ENCODE measurements at regions not wholly inside any gene's neighbourhood (a gene's known extent, or its start where the extent isn't known, plus 50 kb on each side); places are given as distances from the start of the nearest gene placed in this dataset.

DNA sequence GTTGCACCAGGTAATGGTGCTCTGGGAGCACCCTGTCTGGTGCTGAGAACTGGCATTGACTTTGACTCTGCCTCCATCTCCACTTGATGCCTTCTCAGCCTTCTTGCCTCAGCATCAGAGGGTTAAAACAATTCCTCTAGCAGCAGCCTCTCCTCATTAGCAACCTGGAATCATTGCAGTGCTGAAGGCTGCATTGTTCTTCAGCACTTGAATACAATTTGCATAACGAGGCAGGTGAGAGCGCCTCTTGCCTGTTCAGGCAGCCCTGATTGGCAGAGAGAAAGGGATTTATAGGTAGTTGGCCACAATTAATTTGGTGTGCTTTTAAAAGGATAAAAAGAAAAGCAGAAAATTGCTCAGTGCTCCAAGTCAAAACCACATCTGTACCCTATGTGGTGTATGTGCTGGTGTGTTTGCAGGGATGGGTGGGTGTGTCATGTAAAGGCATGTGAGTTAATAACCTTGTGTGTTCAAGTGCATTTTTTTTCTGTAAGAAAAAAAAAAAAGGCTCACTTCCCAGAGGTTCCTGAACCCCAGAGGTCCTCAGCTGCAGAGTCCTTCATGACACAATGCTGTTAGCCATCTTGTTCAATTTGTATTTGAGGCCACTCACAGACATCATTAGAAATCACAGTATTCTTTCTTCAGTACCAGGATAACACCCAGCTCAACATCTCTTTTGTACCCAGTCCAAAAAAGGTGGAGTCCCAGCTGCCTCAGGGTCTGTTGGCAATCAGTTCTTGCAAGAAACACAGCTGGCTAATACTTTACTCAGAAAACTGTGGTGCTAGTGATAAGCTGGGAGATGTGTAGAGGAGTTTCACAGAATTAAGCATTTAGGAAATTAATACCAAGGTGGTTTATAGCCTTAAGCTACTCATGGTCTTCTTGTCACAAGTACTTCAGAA lies 385.6 kb downstream of the GRIN2B start:
- no peak for DNase-seq (ENCODE audit: low read depth)

DNA sequence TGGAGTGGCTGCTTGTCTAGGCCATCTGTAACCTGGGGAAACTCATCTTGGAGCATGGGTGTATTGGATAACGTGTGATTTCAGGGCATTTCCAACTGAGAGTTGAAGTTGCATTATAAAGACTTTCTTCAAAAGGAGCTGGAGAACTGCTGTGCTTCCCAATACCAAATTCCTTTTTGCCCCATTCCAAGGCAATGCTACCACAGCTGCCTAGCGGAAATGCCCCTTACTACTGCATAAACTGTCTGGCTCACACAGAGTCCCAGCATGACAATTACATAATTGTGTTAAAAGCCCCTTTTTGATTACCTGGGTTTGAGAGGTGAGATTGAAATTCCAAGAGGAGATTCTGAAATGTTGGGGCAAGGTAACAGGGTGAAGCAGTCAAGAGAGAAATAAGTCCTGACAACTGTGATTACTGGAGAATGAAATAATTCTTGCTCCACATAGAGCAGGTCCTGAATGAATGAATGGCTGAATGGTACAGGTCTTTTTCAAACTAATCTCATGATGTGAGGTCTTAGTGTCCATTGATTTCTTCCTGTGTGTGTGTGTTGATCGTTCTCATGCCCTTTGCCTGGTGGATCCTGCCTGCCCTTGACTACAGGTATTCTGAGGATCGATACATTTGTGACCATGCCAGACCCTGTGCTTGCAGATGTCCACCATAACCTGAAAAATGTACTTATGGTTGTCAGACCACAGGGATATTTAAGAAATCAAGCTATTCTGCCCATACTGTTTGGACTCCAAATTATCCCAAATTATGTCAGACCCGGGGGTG lies 386.5 kb downstream of the GRIN2B start:
- DNase-seq (ENCODE audit: low read depth) = no peak

- peak; percentile 9 for DNase-seq (ENCODE audit: low read depth)
These were observed 389.1 kb downstream of the GRIN2B start for GRCh38 chr12:13592063-13592942.

- DNase-seq (ENCODE audit: low read depth) = no peak
These were observed 389.9 kb downstream of the GRIN2B start for GRCh38 chr12:13591488-13591887.

DNA sequence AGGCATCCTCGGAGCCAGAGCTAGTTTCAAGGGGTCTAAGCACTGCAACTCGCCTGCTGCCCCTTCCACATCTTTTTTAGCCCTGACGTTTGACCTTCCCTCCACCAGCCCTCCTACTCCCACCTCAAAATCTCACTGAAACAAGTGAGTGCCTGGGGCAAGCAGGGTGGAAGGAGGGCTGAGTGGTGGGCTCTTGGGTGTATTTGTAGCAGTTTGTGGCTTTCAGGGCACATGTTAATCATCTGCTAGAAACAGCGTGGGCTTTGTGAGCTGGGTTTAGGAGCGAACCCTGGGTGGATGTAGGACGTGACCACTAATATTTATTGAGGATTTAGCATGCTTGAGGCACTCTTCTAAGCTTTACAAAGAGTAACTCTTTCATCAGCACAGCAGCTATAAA lies 390.3 kb downstream of the GRIN2B start:
- DNase-seq (ENCODE audit: low read depth) = no peak

DNA sequence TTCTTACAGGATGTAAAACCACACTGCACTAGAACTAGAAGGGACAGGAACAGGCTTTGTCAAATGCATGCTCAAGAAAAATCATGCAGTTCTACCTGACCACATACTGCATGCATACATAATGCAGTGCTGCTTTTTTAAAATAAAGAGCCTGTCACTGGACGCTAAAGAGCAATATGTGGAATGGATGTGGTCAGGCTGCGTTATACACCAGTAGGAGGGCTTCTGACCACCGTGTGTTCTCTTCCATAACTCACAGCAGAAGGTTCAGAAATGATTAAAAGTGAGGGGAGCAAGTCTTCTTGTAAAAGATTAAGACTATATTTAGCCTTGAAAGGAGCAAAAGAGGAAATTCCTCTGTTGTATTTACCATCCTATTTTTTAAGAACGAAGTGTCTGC lies 392.0 kb downstream of the EMP1 start:
- no peak for DNase-seq (ENCODE audit: low read depth)

DNA sequence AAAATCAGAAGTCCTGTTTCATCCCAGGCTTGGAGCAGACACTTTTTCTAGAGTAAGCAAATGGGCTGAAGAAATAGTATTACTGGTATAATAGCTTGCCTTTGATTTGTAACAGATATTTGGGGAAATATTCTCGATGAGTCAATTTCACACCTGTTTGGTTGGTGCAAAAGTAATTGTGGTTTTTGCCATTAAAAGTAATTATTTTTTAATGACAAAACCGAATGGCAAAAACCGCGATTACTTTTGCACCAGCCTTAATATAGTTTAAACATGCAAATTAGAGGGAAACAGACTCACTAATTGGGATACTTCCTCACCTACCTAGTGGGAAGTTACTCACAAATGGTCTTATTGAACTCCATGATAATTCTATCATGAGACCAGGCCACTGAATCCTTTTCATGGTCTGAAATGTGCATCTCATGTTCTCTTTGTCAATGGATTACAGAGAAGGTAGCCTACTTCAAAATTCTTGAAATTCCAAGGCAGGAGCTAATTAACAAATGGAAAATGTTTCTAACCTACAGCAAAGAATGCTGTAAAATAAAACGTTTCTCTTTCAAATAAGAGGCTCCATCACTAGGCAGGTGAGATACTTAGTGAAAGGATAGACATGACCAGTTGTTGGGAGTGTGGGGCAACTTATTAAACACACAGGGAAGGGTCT lies 391.3 kb downstream of the EMP1 start:
- no peak for DNase-seq (ENCODE audit: low read depth)

- no peak for DNase-seq (ENCODE audit: low read depth)
These were observed 389.8 kb downstream of the EMP1 start for GRCh38 chr12:13586361-13586760.

DNA sequence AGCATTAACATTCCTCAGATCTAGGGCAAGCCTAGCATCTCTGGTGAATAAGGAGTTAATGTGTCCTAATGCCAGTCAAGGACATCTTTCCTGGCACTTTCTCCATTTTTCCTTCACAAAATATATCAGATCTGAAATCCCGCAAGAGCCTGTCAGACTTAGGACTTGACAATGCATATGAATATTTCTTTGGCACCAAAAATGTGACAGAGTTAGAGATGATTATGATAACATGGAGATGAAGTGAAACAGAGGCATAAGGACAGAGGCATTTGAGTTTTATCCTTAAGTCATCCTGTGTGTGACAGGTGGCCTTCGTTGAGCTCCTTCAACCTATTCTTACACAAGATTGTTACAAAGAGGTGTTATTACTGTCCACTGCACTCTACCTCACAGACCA lies 388.0 kb downstream of the EMP1 start:
- DNase-seq (ENCODE audit: low read depth) = no peak

DNA sequence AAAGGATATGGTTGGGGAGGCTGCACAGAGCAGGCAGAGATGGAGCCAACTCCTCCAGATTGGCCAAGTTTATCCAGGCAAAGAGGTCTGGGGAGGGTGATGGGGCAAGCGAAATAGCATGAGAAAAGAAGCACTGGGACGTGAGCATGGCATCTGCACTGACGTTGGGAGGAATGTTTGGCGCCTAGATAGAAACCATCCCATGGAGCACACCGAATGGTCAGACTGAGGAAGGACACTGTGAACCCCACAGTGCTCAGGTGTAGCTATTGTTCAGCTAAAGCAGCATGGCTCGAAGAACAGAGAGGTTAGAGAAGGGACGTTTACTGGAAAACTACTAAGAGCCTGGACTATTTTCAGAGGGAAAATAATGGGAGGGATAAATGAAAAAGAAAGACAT lies 387.1 kb downstream of the EMP1 start:
- no peak for DNase-seq (ENCODE audit: low read depth)

GRCh38 chr12:13582421-13582820 lies 385.9 kb downstream of the EMP1 start:
- DNase-seq (ENCODE audit: low read depth) = no peak

DNA sequence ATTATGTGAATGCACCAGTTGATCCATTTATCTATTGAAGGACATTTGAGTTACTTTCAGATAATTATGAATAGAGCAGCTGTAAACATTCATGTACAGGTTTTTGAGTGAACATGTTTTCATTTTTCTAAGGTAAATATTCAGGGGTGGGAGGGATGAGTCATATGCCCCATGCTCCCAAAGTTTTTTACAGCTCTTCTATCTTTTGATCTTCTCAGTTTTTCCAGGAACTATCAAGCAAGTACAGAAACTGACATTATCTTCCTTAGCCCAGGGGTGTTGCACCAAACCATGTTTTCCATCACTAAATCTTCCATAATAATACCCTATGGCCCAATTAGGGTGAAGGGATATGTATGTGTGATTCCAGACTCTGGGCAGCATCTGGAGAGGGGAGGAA lies 384.5 kb downstream of the EMP1 start:
- no peak for DNase-seq (ENCODE audit: low read depth)

DNA sequence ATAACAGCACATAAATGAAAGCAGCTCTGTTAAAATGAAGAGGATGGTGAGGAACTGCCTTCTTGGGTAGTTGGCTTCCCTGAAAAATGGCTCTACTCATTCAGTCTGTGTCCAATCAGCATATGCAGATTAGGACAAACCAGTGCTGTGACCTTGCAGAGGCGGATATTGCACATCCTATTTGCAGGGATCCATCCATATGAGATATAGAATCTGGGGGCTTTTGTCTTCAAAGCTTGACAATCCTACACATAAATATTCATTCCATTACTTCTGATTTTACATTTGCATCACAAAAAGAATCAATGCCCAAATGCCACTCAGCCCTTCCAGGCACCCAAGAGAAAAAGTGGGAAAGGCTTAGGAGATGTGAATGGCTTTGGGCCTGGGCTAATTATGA lies 383.7 kb downstream of the EMP1 start:
- DNase-seq (ENCODE audit: low read depth) = no peak

GRCh38 chr12:13576935-13577500 lies 380.5 kb downstream of the EMP1 start:
- no peak for DNase-seq (ENCODE audit: low read depth)

DNA sequence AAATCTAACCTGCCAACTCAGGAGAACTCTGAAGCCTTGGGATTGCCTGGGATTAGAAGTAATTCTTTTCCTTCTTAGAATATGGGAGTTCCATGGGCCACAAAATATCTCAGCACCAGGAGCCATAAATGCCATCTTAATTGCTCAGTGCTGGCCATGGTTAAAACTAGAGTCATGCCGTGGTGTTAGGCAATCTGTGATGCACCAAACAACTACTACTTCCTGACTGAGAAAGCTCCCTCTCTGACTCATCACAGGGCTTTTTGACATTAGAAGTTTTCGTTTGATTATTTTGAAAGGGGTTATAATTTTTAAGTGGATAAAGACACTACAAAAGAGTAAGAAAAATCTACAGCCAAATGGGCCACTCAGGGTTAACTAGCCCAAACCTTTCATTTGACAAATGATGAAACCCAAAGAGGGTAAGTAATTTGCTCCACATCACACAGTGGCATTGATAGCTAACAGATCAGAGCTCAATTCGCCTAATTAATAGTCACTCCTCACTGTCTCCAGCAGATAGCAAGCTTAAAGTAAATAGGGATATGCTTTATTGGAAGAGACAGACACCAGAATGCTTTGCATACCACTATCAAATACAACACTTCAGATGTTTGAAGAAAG lies 377.3 kb downstream of the EMP1 start:
- peak; percentile 64 for DNase-seq (ENCODE audit: low read depth)

- DNase-seq (ENCODE audit: low read depth) = no peak
These were observed 374.5 kb downstream of the EMP1 start for GRCh38 chr12:13571035-13571434.

GRCh38 chr12:13570005-13570694 lies 373.6 kb downstream of the EMP1 start:
- no peak for DNase-seq (ENCODE audit: low read depth)

DNA sequence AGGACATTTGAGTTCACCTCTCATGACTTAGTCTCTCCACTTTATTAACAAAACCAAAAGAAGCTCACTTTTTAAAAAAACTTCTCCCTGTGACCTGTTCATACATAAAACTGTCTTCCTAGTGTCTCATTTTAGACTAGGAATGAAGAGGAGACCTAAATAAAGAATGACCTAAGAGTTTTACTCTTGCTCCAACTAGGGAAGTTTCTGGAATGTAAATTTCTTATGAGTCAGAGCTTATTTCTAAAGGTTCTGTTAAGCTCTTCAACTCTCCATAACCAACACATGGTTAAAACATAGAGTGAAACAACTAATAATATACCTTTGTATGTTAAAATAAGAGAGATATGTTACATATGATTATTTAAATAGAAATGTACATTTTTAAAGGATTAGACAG lies 369.8 kb downstream of the EMP1 start:
- DNase-seq (ENCODE audit: low read depth) = no peak

DNA sequence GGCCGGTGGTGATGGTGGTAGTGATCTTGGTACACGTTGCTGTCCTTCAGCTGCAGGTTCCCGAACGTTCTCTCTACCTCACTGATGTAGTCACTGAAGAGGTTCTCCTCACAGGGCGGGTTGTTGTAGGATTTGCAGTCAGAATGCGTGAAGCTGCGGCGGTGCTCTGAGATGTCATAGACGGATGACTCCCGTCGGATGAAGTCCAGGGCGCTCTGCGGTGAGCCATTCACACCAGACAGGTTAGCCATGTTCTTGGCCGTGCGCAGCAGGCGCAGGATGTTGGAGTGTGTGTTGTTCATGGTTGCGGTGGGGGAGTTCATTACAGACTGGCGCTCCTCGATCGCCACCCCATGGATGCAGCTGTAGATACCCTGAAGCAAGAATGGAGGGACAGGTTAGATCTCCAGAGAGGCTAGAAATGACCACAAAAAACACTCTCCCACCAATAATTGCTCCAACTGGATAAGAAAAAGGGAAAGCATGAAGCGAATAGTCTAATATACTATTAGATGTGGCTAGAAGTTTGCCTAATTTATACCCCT lies 367.8 kb downstream of the EMP1 start:
- DNase-seq (ENCODE audit: low read depth) = no peak

- DNase-seq (ENCODE audit: low read depth) = no peak
These were observed 367.2 kb downstream of the EMP1 start for GRCh38 chr12:13563743-13564125.
